Natural killer cell (primary cell): ENCODE measurements at regions not wholly inside any gene's neighbourhood (a gene's known extent, or its start where the extent isn't known, plus 50 kb on each side); places are given as distances from the start of the nearest gene placed in this dataset.

Experiments
- ATAC-seq, 3 donors: fragments of 150-1000 bp in 2 of 3; fragments of 200-7000 bp in 1 of 3; cut with Tn5 transposase; 1 replicate in 1 of 3; 2 replicates in 2 of 3; pipeline ENCODE4 v1.10.0; 2021; ENCODE audit warnings: mild to moderate bottlenecking in 2 of 3, moderate library complexity in 2 of 3
- DNase-seq, 2 donors: peaks; one replicate each; pipeline versions ENCODE4 v3.0.0 to v3.0.0-alpha.2; 2013 to 2021; ENCODE audit warnings: mixed read lengths in 1 of 2
- H3K27ac ChIP-seq: one replicate; pipeline ENCODE4 v1.5.1; 2013; ENCODE audit warnings: mild to moderate bottlenecking, low read length
- H3K27me3 ChIP-seq: one replicate; pipeline ENCODE4 v1.6.1; 2013; ENCODE audit warnings: low read length; ENCODE audit not compliant: control insufficient read depth, insufficient read depth
- H3K36me3 ChIP-seq: one replicate; pipeline ENCODE4 v1.6.1; 2013; ENCODE audit warnings: low read length; ENCODE audit not compliant: control insufficient read depth, insufficient read depth
- H3K4me1 ChIP-seq: one replicate; pipeline ENCODE4 v1.6.1; 2013; ENCODE audit warnings: low read length; ENCODE audit not compliant: control insufficient read depth, insufficient read depth
- H3K4me3 ChIP-seq: one replicate; pipeline ENCODE4 v1.5.1; 2013; ENCODE audit warnings: low read length
- H3K9me3 ChIP-seq: one replicate; pipeline ENCODE4 v1.6.1; 2013; ENCODE audit warnings: low read length; ENCODE audit not compliant: control insufficient read depth, insufficient read depth
- H3K27ac Mint-ChIP-seq, 2 donors: one replicate each; pipeline ENCODE4 v1.8.0; 2022; ENCODE audit warnings: mild to moderate bottlenecking in 2 of 2, mixed read lengths in 2 of 2, moderate library complexity in 1 of 2
- H3K27me3 Mint-ChIP-seq, 2 donors: one replicate each; pipeline ENCODE4 v1.8.0; 2022; ENCODE audit warnings: low read depth in 2 of 2, mixed read lengths in 2 of 2
- H3K36me3 Mint-ChIP-seq: one replicate; pipeline ENCODE4 v1.8.0; 2022; ENCODE audit warnings: mixed read lengths
- H3K4me1 Mint-ChIP-seq, 2 donors: one replicate each; pipeline ENCODE4 v1.8.0; 2022; ENCODE audit warnings: mixed read lengths in 2 of 2
- H3K4me3 Mint-ChIP-seq: one replicate; pipeline ENCODE4 v1.8.0; 2022; ENCODE audit warnings: mild to moderate bottlenecking, moderate library complexity, mixed read lengths
- H3K9me3 Mint-ChIP-seq, 2 donors: one replicate each; pipeline ENCODE4 v1.8.0; 2022; ENCODE audit warnings: mixed read lengths in 2 of 2
- CTCF ChIP-seq: fragments of 200-600 bp; IDR thresholded peaks from one replicate; pipeline ENCODE4 v1.8.0; 2022; ENCODE audit warnings: antibody characterized with exemption
- WGBS: methylation state at CpG from one replicate; pipeline ENCODE4 v1.1.7; 2013; ENCODE audit warnings: missing lambda C conversion rate; ENCODE audit not compliant: insufficient coverage; 5-methylcytosine and 5-hydroxymethylcytosine counted together
- intact Hi-C: fragments of 100-400 bp; cut with micrococcal nuclease; formaldehyde crosslinking; loops from one replicate; pipeline ENCODE4 v1.14.2; 2022

- H3K36me3 ChIP-seq = no peaks in the 10 kb centered on the region
- H3K4me3 ChIP-seq = no peak overlapping the region
- no peak for DNase-seq
- H3K4me1 Mint-ChIP-seq = peaks cover 0 to 15% of the 10 kb centered on the region in 2 donors
- ATAC-seq = no peak
- H3K9me3 Mint-ChIP-seq = peaks cover 4 to 7% of the 10 kb centered on the region in 2 donors
- H3K4me1 ChIP-seq = no peaks in the 10 kb centered on the region
- TF ChIP-seq CTCF = no peak
- no peak overlapping the region for H3K27ac Mint-ChIP-seq
- no peaks in the 10 kb centered on the region for H3K27me3 Mint-ChIP-seq
- intact Hi-C loops = no loop called here
- no peaks in the 10 kb centered on the region for H3K36me3 Mint-ChIP-seq
- no peak overlapping the region for H3K4me3 Mint-ChIP-seq
- no peak overlapping the region for H3K27ac ChIP-seq
- WGBS = 100% methylated on average over 1 of the region's 2 CpGs
- no peaks in the 10 kb centered on the region for H3K9me3 ChIP-seq
- H3K27me3 ChIP-seq = no peaks in the 10 kb centered on the region
These were observed 172.7 kb downstream of the GNAI1 start for GRCh38 chr7:80307227-80307856.

- Mint-ChIP-seq H3K27me3 (no peaks in the 10 kb centered on the region), H3K4me3 (no peak overlapping the region), H3K36me3 (no peaks in the 10 kb centered on the region), H3K9me3 (peaks cover 5 to 7% of the 10 kb centered on the region in 2 donors), H3K27ac (no peak overlapping the region), H3K4me1 (peaks cover 0 to 4% of the 10 kb centered on the region in 2 donors)
- DNase-seq (no peak), ATAC-seq (no peak)
- peaks cover 3% of the 10 kb centered on the region for H3K9me3 ChIP-seq
- TF ChIP-seq CTCF = no peak
- no peaks in the 10 kb centered on the region for H3K36me3 ChIP-seq
- 93% methylated on average over 1 of the region's 2 CpGs for WGBS
- no peaks in the 10 kb centered on the region for H3K27me3 ChIP-seq
- intact Hi-C loops = no loop called here
- no peak overlapping the region for H3K4me3 ChIP-seq
- H3K27ac ChIP-seq = no peak overlapping the region
- no peaks in the 10 kb centered on the region for H3K4me1 ChIP-seq
These were observed 168.7 kb downstream of the GNAI1 start for GRCh38 chr7:80303315-80303714.

GRCh38 chr7:80302636-80303035 lies 168.0 kb downstream of the GNAI1 start:
- no peak overlapping the region for H3K27ac ChIP-seq
- WGBS = 100% methylated on average over 1 of the region's 2 CpGs
- H3K4me1 Mint-ChIP-seq = peaks cover 0 to 4% of the 10 kb centered on the region in 2 donors
- H3K36me3 Mint-ChIP-seq = no peaks in the 10 kb centered on the region
- no peaks in the 10 kb centered on the region for H3K27me3 ChIP-seq
- H3K27me3 Mint-ChIP-seq = no peaks in the 10 kb centered on the region
- no peaks in the 10 kb centered on the region for H3K36me3 ChIP-seq
- H3K27ac Mint-ChIP-seq = no peak overlapping the region
- H3K9me3 ChIP-seq = peaks cover 3% of the 10 kb centered on the region
- ATAC-seq (no peak), DNase-seq (no peak)
- intact Hi-C loops = no loop called here
- peaks cover 5 to 7% of the 10 kb centered on the region in 2 donors for H3K9me3 Mint-ChIP-seq
- H3K4me3 Mint-ChIP-seq = no peak overlapping the region
- H3K4me1 ChIP-seq = no peaks in the 10 kb centered on the region
- TF ChIP-seq CTCF = no peak
- no peak overlapping the region for H3K4me3 ChIP-seq

GRCh38 chr7:80302078-80302477 lies 167.4 kb downstream of the GNAI1 start:
- peaks cover 3% of the 10 kb centered on the region for H3K9me3 ChIP-seq
- TF ChIP-seq CTCF = no peak
- Mint-ChIP-seq H3K4me3 (no peak overlapping the region), H3K27me3 (no peaks in the 10 kb centered on the region), H3K36me3 (no peaks in the 10 kb centered on the region), H3K9me3 (peaks cover 5 to 7% of the 10 kb centered on the region in 2 donors), H3K27ac (no peak overlapping the region), H3K4me1 (peaks cover 0 to 4% of the 10 kb centered on the region in 2 donors)
- no peak overlapping the region for H3K27ac ChIP-seq
- H3K36me3 ChIP-seq = no peaks in the 10 kb centered on the region
- ATAC-seq = no peak
- H3K27me3 ChIP-seq = no peaks in the 10 kb centered on the region
- WGBS = 92% methylated on average over 4 of the region's 5 CpGs
- no peaks in the 10 kb centered on the region for H3K4me1 ChIP-seq
- no peak for DNase-seq
- H3K4me3 ChIP-seq = no peak overlapping the region
- intact Hi-C loops = no loop called here
